A549 (cell line): ENCODE measurements at regions not wholly inside any gene's neighbourhood (a gene's known extent, or its start where the extent isn't known, plus 50 kb on each side); places are given as distances from the start of the nearest gene placed in this dataset.

ENCODE experiments used
- ATAC-seq, 2 experiments: fragments of 200-7000 bp in 1 of 2; fragments of >200 bp in 1 of 2; cut with Nextera tagmentation in 1 of 2; cut with Tn5 transposase in 1 of 2; 3 replicates each; pipeline versions ENCODE4 v1.8.0 to v1.9.1; 2018 to 2020; ENCODE audit warnings: mild to moderate bottlenecking in 1 of 2, moderate library complexity in 1 of 2
- CTCF ChIA-PET: fragments of 300-600 bp; sonication (Branson Sonifier 250); formaldehyde crosslinking; extraction: SDS; loops from one replicate; lab custom pipeline; 2021; ENCODE audit warnings: antibody characterized with exemption, inconsistent platforms; lab: Yijun Ruan, JAX
- POLR2A ChIA-PET: fragments of 350-600 bp; formaldehyde crosslinking; extraction: SDS; loops from one replicate; lab custom pipeline; 2021; ENCODE audit warnings: antibody characterized with exemption, inconsistent platforms; lab: Yijun Ruan, JAX
- DNase-seq, 2 experiments: peaks; one replicate each; pipeline versions ENCODE4 v3.0.0 to v3.0.0-alpha.2; 2011 to 2016; ENCODE audit warnings: low read depth in 1 of 2, low spot score in 1 of 2
- FAIRE-seq: peaks from 2 replicates; lab custom pipeline; 2011; peaks lifted over from hg19 to GRCh38; lab: Jason Lieb, UNC
- H3K27ac ChIP-seq, 2 experiments: fragments of >200 bp; sonication (Bioruptor Twin); formaldehyde crosslinking; 3 replicates each; pipeline ENCODE4 v1.5.1; 2016 to 2017
- H3K4me1 ChIP-seq: fragments of >200 bp; sonication (Bioruptor Twin); formaldehyde crosslinking; 3 replicates; pipeline ENCODE4 v1.6.1; 2016
- H3K4me2 ChIP-seq: fragments of >200 bp; sonication (Bioruptor Twin); formaldehyde crosslinking; 3 replicates; pipeline ENCODE4 v1.6.1; 2016
- H3K4me3 ChIP-seq: fragments of >200 bp; sonication (Bioruptor Twin); formaldehyde crosslinking; 3 replicates; pipeline ENCODE4 v1.5.1; 2016
- H3K9me3 ChIP-seq: fragments of >200 bp; sonication (Bioruptor Twin); formaldehyde crosslinking; 3 replicates; pipeline ENCODE4 v1.6.1; 2016
- CEBPB ChIP-seq, 2 experiments: fragments of >200 bp in 1 of 2; sonication (Bioruptor Twin) in 1 of 2; formaldehyde crosslinking in 1 of 2; IDR thresholded peaks; 2 replicates each; pipeline ENCODE4 v1.6.1; 2012 to 2016
- CHD4 ChIP-seq: fragments of 200-600 bp; sonication (generic); IDR thresholded peaks from 2 replicates; pipeline ENCODE4 v1.6.1; 2016; ENCODE audit warnings: antibody characterized with exemption, mild to moderate bottlenecking, borderline replicate concordance
- EP300 ChIP-seq, 2 experiments: fragments of >200 bp; sonication (Bioruptor Twin); formaldehyde crosslinking; IDR thresholded peaks; 2 replicates in 1 of 2; 3 replicates in 1 of 2; pipeline ENCODE4 v1.6.1; 2016 to 2017
- ESRRA ChIP-seq: fragments of 150-350 bp; IDR thresholded peaks from 2 replicates; pipeline ENCODE4 v1.6.1; 2014; ENCODE audit warnings: mild to moderate bottlenecking, low read length, borderline replicate concordance
- FOSB ChIP-seq: fragments of 250-450 bp; sonication (Bioruptor Pico); IDR thresholded peaks from 2 replicates; pipeline ENCODE4 v1.5.0; 2020; ENCODE audit warnings: mild to moderate bottlenecking, moderate library complexity
- HEYL ChIP-seq: fragments of 250-450 bp; sonication (Bioruptor Pico); IDR thresholded peaks from 2 replicates; pipeline ENCODE4 v1.8.0; 2021; ENCODE audit warnings: mild to moderate bottlenecking, moderate library complexity
- HOXB13 ChIP-seq: fragments of 250-450 bp; sonication (Bioruptor Pico); IDR thresholded peaks from 2 replicates; pipeline ENCODE4 v1.5.0; 2020; ENCODE audit warnings: low read depth, mild to moderate bottlenecking, moderate library complexity
- HOXB5 ChIP-seq: fragments of 250-450 bp; sonication (Bioruptor Pico); IDR thresholded peaks from 2 replicates; pipeline ENCODE4 v1.5.0; 2020; ENCODE audit warnings: mild to moderate bottlenecking, moderate library complexity
- MAFK ChIP-seq: fragments of 450-650 bp; IDR thresholded peaks from 2 replicates; pipeline ENCODE4 v1.6.1; 2014; ENCODE audit not compliant: partially characterized antibody
- MAZ ChIP-seq: fragments of 150-350 bp; IDR thresholded peaks from 2 replicates; pipeline ENCODE4 v1.6.1; 2014; ENCODE audit warnings: antibody characterized with exemption, low read depth, low read length, borderline replicate concordance
- NFE2L2 ChIP-seq: fragments of 150-350 bp; conservative IDR thresholded peaks from 2 replicates; pipeline ENCODE4 v1.6.1; 2014; ENCODE audit warnings: low read length
- NR3C1 ChIP-seq: fragments of >200 bp; sonication (Bioruptor Twin); formaldehyde crosslinking; IDR thresholded peaks from 3 replicates; pipeline ENCODE4 v1.6.1; 2017
- PHF8 ChIP-seq: fragments of 200-600 bp; sonication (generic); IDR thresholded peaks from 2 replicates; pipeline ENCODE4 v1.6.1; 2016; ENCODE audit warnings: low read depth, mild to moderate bottlenecking, antibody characterized with exemption, moderate library complexity, borderline replicate concordance
- RNF2 ChIP-seq: fragments of 200-600 bp; sonication (generic); IDR thresholded peaks from 2 replicates; pipeline ENCODE4 v1.6.1; 2016; ENCODE audit warnings: low read depth, mild to moderate bottlenecking, antibody characterized with exemption, moderate library complexity, borderline replicate concordance
- SMC3 ChIP-seq: fragments of >200 bp; sonication (Bioruptor Twin); formaldehyde crosslinking; IDR thresholded peaks from 3 replicates; pipeline ENCODE4 v1.6.1; 2018; ENCODE audit warnings: inconsistent platforms
- SREBF2 ChIP-seq: fragments of 450-650 bp; IDR thresholded peaks from 2 replicates; pipeline ENCODE4 v1.6.1; 2014; ENCODE audit warnings: mild to moderate bottlenecking, moderate library complexity
- TFCP2L1 ChIP-seq: fragments of 250-450 bp; sonication (Bioruptor Pico); IDR thresholded peaks from 2 replicates; pipeline ENCODE4 v1.5.0; 2021; ENCODE audit warnings: mild to moderate bottlenecking
- ZC3H11A ChIP-seq: fragments of 450-650 bp; IDR thresholded peaks from 2 replicates; pipeline ENCODE4 v1.6.1; 2014; ENCODE audit warnings: antibody characterized with exemption, mild to moderate bottlenecking
- ZNF302 ChIP-seq: fragments of 250-450 bp; sonication (Bioruptor Pico); IDR thresholded peaks from 2 replicates; pipeline ENCODE4 v1.9.0; 2021; ENCODE audit warnings: inconsistent platforms, mild to moderate bottlenecking, moderate library complexity
- WGBS: methylation state at CpG from one replicate; pipeline ENCODE4 v1.1.6; 2017; ENCODE audit errors: missing lambda C conversion rate; 5-methylcytosine and 5-hydroxymethylcytosine counted together
- TF ChIP-seq, protein P1 (sequence below): fragments of 450-650 bp; IDR thresholded peaks from 2 replicates; pipeline ENCODE4 v1.6.1; 2014; ENCODE audit warnings: antibody characterized with exemption
- TF ChIP-seq, protein P2 (sequence below): fragments of 250-450 bp; sonication (Bioruptor Pico); IDR thresholded peaks from 2 replicates; pipeline ENCODE4 v1.5.0; 2020; ENCODE audit warnings: low read depth, mild to moderate bottlenecking, moderate library complexity
- TF ChIP-seq, protein P3 (sequence below): fragments of 150-350 bp; IDR thresholded peaks from 2 replicates; pipeline ENCODE4 v1.6.1; 2014; ENCODE audit warnings: low read depth, mild to moderate bottlenecking, low read length
- TF ChIP-seq, protein P4 (sequence below): fragments of 250-450 bp; sonication (Bioruptor Pico); IDR thresholded peaks from 2 replicates; pipeline ENCODE4 v1.5.0; 2021; ENCODE audit warnings: mild to moderate bottlenecking, moderate library complexity, borderline replicate concordance
- TF ChIP-seq, protein P5 (sequence below): fragments of 200-600 bp; sonication (generic); IDR thresholded peaks from 2 replicates; pipeline ENCODE4 v1.6.1; 2016; ENCODE audit warnings: antibody characterized with exemption, mild to moderate bottlenecking, moderate library complexity

DNA sequence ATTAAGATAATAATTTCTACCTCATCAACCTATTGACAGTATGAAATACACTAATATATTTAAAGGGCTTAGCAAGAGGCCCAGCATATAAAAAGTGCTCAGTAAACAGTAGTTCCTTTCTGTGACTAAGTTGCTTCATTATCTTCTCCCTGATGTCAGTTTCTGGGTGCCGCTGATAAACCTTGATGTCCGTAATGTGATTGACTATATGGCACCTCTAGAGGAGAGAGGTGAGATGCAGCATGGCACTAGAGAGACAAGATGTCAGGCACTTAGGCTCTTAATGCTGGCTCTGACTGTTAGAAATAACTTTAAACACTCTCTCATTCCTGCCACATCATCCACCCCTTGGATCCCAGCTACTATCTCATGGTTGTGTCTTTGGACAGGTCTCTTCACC is 455.9 kb upstream of the KLF4 start:
- TF ChIP-seq ZC3H11A (no peak), MAFK (no peak), SREBF2 (no peak), HOXB5 (CRISPR knock-in tag) (no peak), PHF8 (no peak)
- TF ChIP-seq, protein P1, sequence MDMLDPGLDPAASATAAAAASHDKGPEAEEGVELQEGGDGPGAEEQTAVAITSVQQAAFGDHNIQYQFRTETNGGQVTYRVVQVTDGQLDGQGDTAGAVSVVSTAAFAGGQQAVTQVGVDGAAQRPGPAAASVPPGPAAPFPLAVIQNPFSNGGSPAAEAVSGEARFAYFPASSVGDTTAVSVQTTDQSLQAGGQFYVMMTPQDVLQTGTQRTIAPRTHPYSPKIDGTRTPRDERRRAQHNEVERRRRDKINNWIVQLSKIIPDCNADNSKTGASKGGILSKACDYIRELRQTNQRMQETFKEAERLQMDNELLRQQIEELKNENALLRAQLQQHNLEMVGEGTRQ: no peak
- TF ChIP-seq, all 56 proteins: peak for 0
- Histone ChIP-seq H3K4me1 (no peaks in the 10 kb centered on the region; the same call in 2 of the 3 replicates), H3K4me2 (no peak overlapping the region), H3K27ac (no peak overlapping the region), H3K4me3 (no peak overlapping the region), H3K9me3 (peaks cover 1% of the 10 kb centered on the region; the same call in 1 of the 3 replicates)
- CTCF ChIA-PET: interaction anchor here (0.7 to 1.8 kb wide), 2 partner anchors 16 to 24 kb away, joined by 3 to 4 read pairs; no protein-coding TSS in a partner anchor
- ATAC-seq: no peak
- DNase-seq: no peak
- no peak for FAIRE-seq
- WGBS: 89% methylated on average over 2 of the region's 2 CpGs
- POLR2A ChIA-PET: no interaction called here

DNA sequence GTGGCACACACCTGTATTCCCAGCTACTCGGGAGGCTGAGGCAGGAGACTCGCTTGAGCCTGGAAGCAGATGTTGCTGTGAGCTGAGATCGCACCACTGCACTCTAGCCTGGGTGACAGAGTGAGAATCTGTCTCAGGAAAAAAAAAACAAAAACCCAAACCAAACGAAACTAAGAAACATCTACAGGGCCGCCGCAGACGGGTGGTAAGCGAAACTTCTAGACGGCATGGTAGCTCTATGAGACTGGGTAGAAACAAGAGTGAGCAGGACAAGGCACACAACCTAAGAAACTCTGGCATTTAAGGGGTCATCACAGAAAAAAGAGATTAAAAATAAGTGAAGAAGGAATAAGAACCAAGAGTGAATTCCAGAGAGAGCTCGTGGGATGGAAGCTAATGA is 454.8 kb upstream of the KLF4 start:
- DNase-seq (no peak), ATAC-seq (no peak), FAIRE-seq (no peak)
- ChIA-PET POLR2A (no interaction called here), CTCF (no interaction called here)
- Histone ChIP-seq H3K4me2 (no peak overlapping the region), H3K4me3 (no peak overlapping the region), H3K9me3 (no peaks in the 10 kb centered on the region), H3K27ac (no peak overlapping the region), H3K4me1 (no peaks in the 10 kb centered on the region; the same call in 2 of the 3 replicates)
- no peak for TF ChIP-seq HEYL (CRISPR knock-in tag)
- 78% methylated on average over 10 of the region's 10 CpGs for WGBS

DNA sequence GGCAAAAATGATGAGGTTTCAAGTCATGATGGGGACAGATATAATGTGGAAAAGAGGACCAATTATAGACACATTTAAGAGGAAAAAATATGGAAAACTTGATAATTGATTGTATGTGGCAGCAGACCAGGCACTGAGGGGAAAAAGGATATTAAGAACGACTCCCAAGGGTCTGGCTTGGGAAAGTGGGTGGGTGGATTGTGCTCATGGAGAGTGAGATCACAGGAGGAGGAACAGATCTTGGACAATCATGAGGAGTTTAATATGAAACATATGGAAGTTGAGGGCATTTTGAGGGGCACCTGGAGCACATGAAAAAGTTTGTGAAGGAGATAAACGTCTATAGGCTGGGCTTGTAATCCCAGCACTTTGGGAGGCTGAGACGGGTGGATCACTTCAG is 454.3 kb upstream of the KLF4 start:
- Histone ChIP-seq H3K4me3 (no peak overlapping the region), H3K27ac (no peak overlapping the region), H3K9me3 (no peaks in the 10 kb centered on the region), H3K4me1 (no peaks in the 10 kb centered on the region; the same call in 2 of the 3 replicates), H3K4me2 (no peak overlapping the region)
- whole genome bisulfite sequencing: 39% methylated on average over 3 of the region's 3 CpGs
- POLR2A ChIA-PET: no interaction called here
- CTCF ChIA-PET: no interaction called here
- no peak for DNase-seq
- TF ChIP-seq MAZ: no peak
- TF ChIP-seq EP300 (IDR thresholded peaks at IDR 0.05): no peak
- TF ChIP-seq, protein P2, sequence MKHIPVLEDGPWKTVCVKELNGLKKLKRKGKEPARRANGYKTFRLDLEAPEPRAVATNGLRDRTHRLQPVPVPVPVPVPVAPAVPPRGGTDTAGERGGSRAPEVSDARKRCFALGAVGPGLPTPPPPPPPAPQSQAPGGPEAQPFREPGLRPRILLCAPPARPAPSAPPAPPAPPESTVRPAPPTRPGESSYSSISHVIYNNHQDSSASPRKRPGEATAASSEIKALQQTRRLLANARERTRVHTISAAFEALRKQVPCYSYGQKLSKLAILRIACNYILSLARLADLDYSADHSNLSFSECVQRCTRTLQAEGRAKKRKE: no peak
- TF ChIP-seq NR3C1: no peak
- TF ChIP-seq, protein P3, sequence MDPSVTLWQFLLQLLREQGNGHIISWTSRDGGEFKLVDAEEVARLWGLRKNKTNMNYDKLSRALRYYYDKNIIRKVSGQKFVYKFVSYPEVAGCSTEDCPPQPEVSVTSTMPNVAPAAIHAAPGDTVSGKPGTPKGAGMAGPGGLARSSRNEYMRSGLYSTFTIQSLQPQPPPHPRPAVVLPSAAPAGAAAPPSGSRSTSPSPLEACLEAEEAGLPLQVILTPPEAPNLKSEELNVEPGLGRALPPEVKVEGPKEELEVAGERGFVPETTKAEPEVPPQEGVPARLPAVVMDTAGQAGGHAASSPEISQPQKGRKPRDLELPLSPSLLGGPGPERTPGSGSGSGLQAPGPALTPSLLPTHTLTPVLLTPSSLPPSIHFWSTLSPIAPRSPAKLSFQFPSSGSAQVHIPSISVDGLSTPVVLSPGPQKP: no peak
- TF ChIP-seq CEBPB (IDR thresholded peaks at IDR 0.05): no peak
- TF ChIP-seq, protein P4, sequence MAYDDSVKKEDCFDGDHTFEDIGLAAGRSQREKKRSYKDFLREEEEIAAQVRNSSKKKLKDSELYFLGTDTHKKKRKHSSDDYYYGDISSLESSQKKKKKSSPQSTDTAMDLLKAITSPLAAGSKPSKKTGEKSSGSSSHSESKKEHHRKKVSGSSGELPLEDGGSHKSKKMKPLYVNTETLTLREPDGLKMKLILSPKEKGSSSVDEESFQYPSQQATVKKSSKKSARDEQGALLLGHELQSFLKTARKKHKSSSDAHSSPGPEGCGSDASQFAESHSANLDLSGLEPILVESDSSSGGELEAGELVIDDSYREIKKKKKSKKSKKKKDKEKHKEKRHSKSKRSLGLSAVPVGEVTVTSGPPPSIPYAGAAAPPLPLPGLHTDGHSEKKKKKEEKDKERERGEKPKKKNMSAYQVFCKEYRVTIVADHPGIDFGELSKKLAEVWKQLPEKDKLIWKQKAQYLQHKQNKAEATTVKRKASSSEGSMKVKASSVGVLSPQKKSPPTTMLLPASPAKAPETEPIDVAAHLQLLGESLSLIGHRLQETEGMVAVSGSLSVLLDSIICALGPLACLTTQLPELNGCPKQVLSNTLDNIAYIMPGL: no peak
- no peak for TF ChIP-seq NFE2L2
- no peak for TF ChIP-seq ZNF302 (CRISPR knock-in tag)
- no peak for TF ChIP-seq FOSB (CRISPR knock-in tag)
- TF ChIP-seq ZC3H11A: no peak
- no peak for TF ChIP-seq ESRRA
- TF ChIP-seq, protein P5, sequence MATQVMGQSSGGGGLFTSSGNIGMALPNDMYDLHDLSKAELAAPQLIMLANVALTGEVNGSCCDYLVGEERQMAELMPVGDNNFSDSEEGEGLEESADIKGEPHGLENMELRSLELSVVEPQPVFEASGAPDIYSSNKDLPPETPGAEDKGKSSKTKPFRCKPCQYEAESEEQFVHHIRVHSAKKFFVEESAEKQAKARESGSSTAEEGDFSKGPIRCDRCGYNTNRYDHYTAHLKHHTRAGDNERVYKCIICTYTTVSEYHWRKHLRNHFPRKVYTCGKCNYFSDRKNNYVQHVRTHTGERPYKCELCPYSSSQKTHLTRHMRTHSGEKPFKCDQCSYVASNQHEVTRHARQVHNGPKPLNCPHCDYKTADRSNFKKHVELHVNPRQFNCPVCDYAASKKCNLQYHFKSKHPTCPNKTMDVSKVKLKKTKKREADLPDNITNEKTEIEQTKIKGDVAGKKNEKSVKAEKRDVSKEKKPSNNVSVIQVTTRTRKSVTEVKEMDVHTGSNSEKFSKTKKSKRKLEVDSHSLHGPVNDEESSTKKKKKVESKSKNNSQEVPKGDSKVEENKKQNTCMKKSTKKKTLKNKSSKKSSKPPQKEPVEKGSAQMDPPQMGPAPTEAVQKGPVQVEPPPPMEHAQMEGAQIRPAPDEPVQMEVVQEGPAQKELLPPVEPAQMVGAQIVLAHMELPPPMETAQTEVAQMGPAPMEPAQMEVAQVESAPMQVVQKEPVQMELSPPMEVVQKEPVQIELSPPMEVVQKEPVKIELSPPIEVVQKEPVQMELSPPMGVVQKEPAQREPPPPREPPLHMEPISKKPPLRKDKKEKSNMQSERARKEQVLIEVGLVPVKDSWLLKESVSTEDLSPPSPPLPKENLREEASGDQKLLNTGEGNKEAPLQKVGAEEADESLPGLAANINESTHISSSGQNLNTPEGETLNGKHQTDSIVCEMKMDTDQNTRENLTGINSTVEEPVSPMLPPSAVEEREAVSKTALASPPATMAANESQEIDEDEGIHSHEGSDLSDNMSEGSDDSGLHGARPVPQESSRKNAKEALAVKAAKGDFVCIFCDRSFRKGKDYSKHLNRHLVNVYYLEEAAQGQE: no peak
- no peak for TF ChIP-seq HOXB13 (CRISPR knock-in tag)
- no peak for TF ChIP-seq RNF2
- TF ChIP-seq TFCP2L1 (CRISPR knock-in tag): no peak
- TF ChIP-seq, protein P1: no peak
- no peak for TF ChIP-seq SMC3
- TF ChIP-seq CHD4: no peak
- FAIRE-seq: no peak
- no peak for ATAC-seq
